Renal pelvis (tissue), 1 donor: ENCODE measurements at regions not wholly inside any gene's neighbourhood (a gene's known extent, or its start where the extent isn't known, plus 50 kb on each side); places are given as distances from the start of the nearest gene placed in this dataset.
"Not testable (repeated sequence)": the region's sequence is repeated elsewhere in the genome, so short reads cannot be mapped to it uniquely, and the experiment has no call there.

ENCODE experiments used
- DNase-seq: peaks from one replicate; pipeline ENCODE4 v3.0.0-alpha.2; 2013

GRCh38 chr12:125493704-125494308 lies 428.6 kb downstream of the AACS start:
- DNase-seq: no peak

GRCh38 chr12:125503128-125503527 lies 437.9 kb downstream of the AACS start:
- no peak for DNase-seq

GRCh38 chr12:125509195-125509594 lies 444.0 kb downstream of the AACS start:
- no peak for DNase-seq

GRCh38 chr12:125512541-125513298 lies 447.5 kb downstream of the AACS start:
- no peak for DNase-seq

- DNase-seq: no peak
Measured at GRCh38 chr12:125515887-125516286, 450.7 kb downstream of the AACS start.

- peak; percentile 56 for DNase-seq
Measured at GRCh38 chr12:125518074-125518473, 452.8 kb downstream of the AACS start.

- DNase-seq: no peak
Measured at GRCh38 chr12:125519026-125519651, 453.9 kb downstream of the AACS start.

GRCh38 chr12:125525879-125526278 lies 460.6 kb downstream of the AACS start:
- DNase-seq: no peak

- DNase-seq: no peak
Measured at GRCh38 chr12:125528281-125528680, 463.0 kb downstream of the AACS start.

- DNase-seq: no peak
Measured at GRCh38 chr12:125530201-125530600, 465.0 kb downstream of the AACS start.

GRCh38 chr12:125530876-125531275 lies 465.6 kb downstream of the AACS start:
- no peak for DNase-seq

- DNase-seq: no peak
Measured at GRCh38 chr12:125531574-125531973, 466.3 kb downstream of the AACS start.

GRCh38 chr12:125533434-125534029 lies 468.3 kb downstream of the AACS start:
- DNase-seq: peak; percentile 12

GRCh38 chr12:125538401-125539199 lies 473.4 kb downstream of the AACS start:
- no peak for DNase-seq

- DNase-seq: no peak
Measured at GRCh38 chr12:125540580-125541204, 475.5 kb downstream of the AACS start.

GRCh38 chr12:125544960-125545359 lies 479.7 kb downstream of the AACS start:
- DNase-seq: no peak

GRCh38 chr12:125549171-125549570 lies 483.9 kb downstream of the AACS start:
- DNase-seq: no peak

GRCh38 chr12:125549836-125550235 lies 484.6 kb downstream of the AACS start:
- DNase-seq: no peak

GRCh38 chr12:125552295-125552694 lies 487.1 kb downstream of the AACS start:
- DNase-seq: no peak

GRCh38 chr12:125561008-125561407 lies 495.8 kb downstream of the AACS start:
- DNase-seq: not testable (repeated sequence)

GRCh38 chr12:125564753-125565152 lies 499.5 kb downstream of the AACS start:
- no peak for DNase-seq
